H9 (cell line): ENCODE measurements at regions not wholly inside any gene's neighbourhood (a gene's known extent, or its start where the extent isn't known, plus 50 kb on each side); places are given as distances from the start of the nearest gene placed in this dataset.

Experiments used
- DNase-seq: peaks from one replicate; pipeline ENCODE4 v3.0.0-alpha.2; 2017
- H2AFZ ChIP-seq: one replicate; pipeline ENCODE4 v1.6.1; 2013; ENCODE audit warnings: mild to moderate bottlenecking, low read length, control low read depth, moderate library complexity
- H2AK5ac ChIP-seq: 2 replicates; pipeline ENCODE4 v1.6.1; 2013; ENCODE audit warnings: low read length, control low read depth, mixed read lengths; ENCODE audit not compliant: insufficient read length
- H2BK120ac ChIP-seq: one replicate; pipeline ENCODE4 v1.6.1; 2013; ENCODE audit warnings: low read depth, mild to moderate bottlenecking, low read length, control low read depth, inconsistent platforms; ENCODE audit not compliant: poor library complexity, severe bottlenecking
- H2BK12ac ChIP-seq: 2 replicates; pipeline ENCODE4 v1.6.1; 2013; ENCODE audit warnings: low read length, control low read depth, mixed read lengths, low read depth; ENCODE audit not compliant: insufficient read length
- H2BK15ac ChIP-seq: 2 replicates; pipeline ENCODE4 v1.6.1; 2013; ENCODE audit warnings: low read depth, low read length, control low read depth
- H2BK20ac ChIP-seq: one replicate; pipeline ENCODE4 v1.6.1; 2013; ENCODE audit warnings: low read depth, mild to moderate bottlenecking, low read length, control low read depth, inconsistent platforms; ENCODE audit not compliant: poor library complexity, severe bottlenecking
- H2BK5ac ChIP-seq: 2 replicates; pipeline ENCODE4 v1.6.1; 2013; ENCODE audit warnings: low read length, control low read depth, mixed read lengths; ENCODE audit not compliant: insufficient read length
- H3K14ac ChIP-seq: 2 replicates; pipeline ENCODE4 v1.6.1; 2013; ENCODE audit warnings: low read length, control low read depth; ENCODE audit not compliant: insufficient read depth
- H3K18ac ChIP-seq: 2 replicates; pipeline ENCODE4 v1.6.1; 2013; ENCODE audit warnings: low read depth, mild to moderate bottlenecking, mixed read lengths, low read length, control low read depth; ENCODE audit not compliant: insufficient read length
- H3K23ac ChIP-seq: 2 replicates; pipeline ENCODE4 v1.6.1; 2013; ENCODE audit warnings: low read length, control low read depth, mixed read lengths, low read depth; ENCODE audit not compliant: insufficient read length
- H3K23me2 ChIP-seq: 2 replicates; pipeline ENCODE4 v1.6.1; 2013; ENCODE audit warnings: low read depth, mild to moderate bottlenecking, mixed read lengths, low read length, control low read depth; ENCODE audit not compliant: insufficient read length, poor library complexity, severe bottlenecking
- H3K27ac ChIP-seq: 2 replicates; pipeline ENCODE4 v1.5.1; 2013; ENCODE audit warnings: low read length, control low read depth, mixed read lengths, low read depth; ENCODE audit not compliant: insufficient read length
- H3K27me3 ChIP-seq: 2 replicates; pipeline ENCODE4 v1.6.1; 2013; ENCODE audit warnings: low read length, control low read depth, inconsistent platforms; ENCODE audit not compliant: insufficient read depth
- H3K4ac ChIP-seq: 2 replicates; pipeline ENCODE4 v1.6.1; 2013; ENCODE audit warnings: low read depth, mild to moderate bottlenecking, control low read depth, inconsistent platforms, low read length, moderate library complexity
- H3K4me1 ChIP-seq: 2 replicates; pipeline ENCODE4 v1.6.1; 2013; ENCODE audit warnings: low read length, control low read depth, inconsistent platforms; ENCODE audit not compliant: insufficient read depth
- H3K4me2 ChIP-seq: 2 replicates; pipeline ENCODE4 v1.6.1; 2013; ENCODE audit warnings: low read length, control low read depth, mixed read lengths; ENCODE audit not compliant: insufficient read length, insufficient read depth
- H3K56ac ChIP-seq: 2 replicates; pipeline ENCODE4 v1.6.1; 2013; ENCODE audit warnings: low read depth, mild to moderate bottlenecking, mixed read lengths, low read length, control low read depth; ENCODE audit not compliant: insufficient read length
- H3K79me1 ChIP-seq: 2 replicates; pipeline ENCODE4 v1.6.1; 2013; ENCODE audit warnings: low read depth, mild to moderate bottlenecking, moderate library complexity, low read length, control low read depth, inconsistent platforms; ENCODE audit not compliant: insufficient read depth, poor library complexity, severe bottlenecking
- H3K79me2 ChIP-seq: 2 replicates; pipeline ENCODE4 v1.6.1; 2013; ENCODE audit warnings: low read length, control low read depth, inconsistent platforms; ENCODE audit not compliant: insufficient read depth
- H3K9ac ChIP-seq: 2 replicates; pipeline ENCODE4 v1.6.1; 2013; ENCODE audit warnings: low read length, control low read depth, mixed read lengths; ENCODE audit not compliant: insufficient read length; ENCODE audit errors: extremely low read depth
- H3K9me3 ChIP-seq: one replicate; pipeline ENCODE4 v1.6.1; 2013; ENCODE audit warnings: low read depth, low read length, inconsistent platforms; ENCODE audit not compliant: control insufficient read depth
- H3T11ph ChIP-seq: one replicate; pipeline ENCODE4 v1.6.1; 2013; ENCODE audit warnings: mild to moderate bottlenecking, low read length, control low read depth, inconsistent platforms
- H4K20me1 ChIP-seq: one replicate; pipeline ENCODE4 v1.6.1; 2013; ENCODE audit not compliant: control insufficient read depth, insufficient read length, insufficient read depth
- H4K5ac ChIP-seq: 2 replicates; pipeline ENCODE4 v1.6.1; 2013; ENCODE audit warnings: low read depth, mild to moderate bottlenecking, mixed read lengths, low read length, control low read depth; ENCODE audit not compliant: insufficient read length
- H4K8ac ChIP-seq: replicated peaks from 2 replicates; pipeline ENCODE4 v1.6.1; 2013; ENCODE audit warnings: low read length, control low read depth, mixed read lengths, low read depth; ENCODE audit not compliant: insufficient read length
- H4K91ac ChIP-seq: 2 replicates; pipeline ENCODE4 v1.6.1; 2013; ENCODE audit warnings: low read depth, mild to moderate bottlenecking, moderate library complexity, mixed read lengths, low read length, control low read depth; ENCODE audit not compliant: insufficient read length
- H3K27ac Mint-ChIP-seq, 3 experiments: 2 replicates in 2 of 3; 3 replicates in 1 of 3; pipeline ENCODE4 v1.8.0; 2020 to 2021; ENCODE audit warnings: mixed read lengths in 3 of 3, mild to moderate bottlenecking in 1 of 3, moderate library complexity in 1 of 3
- H3K27me3 Mint-ChIP-seq: 2 replicates; pipeline ENCODE4 v1.8.0; 2021; ENCODE audit warnings: low read depth, mild to moderate bottlenecking, moderate library complexity, mixed read lengths
- H3K36me3 Mint-ChIP-seq, 3 experiments: 2 replicates in 2 of 3; 3 replicates in 1 of 3; pipeline ENCODE4 v1.8.0; 2020 to 2021; ENCODE audit warnings: low read depth in 3 of 3, mixed read lengths in 3 of 3; ENCODE audit not compliant: insufficient read depth in 1 of 3
- H3K4me1 Mint-ChIP-seq, 2 experiments: 2 replicates each; pipeline ENCODE4 v1.8.0; 2020; ENCODE audit warnings: mixed read lengths in 2 of 2
- H3K4me3 Mint-ChIP-seq, 2 experiments: 2 replicates in 1 of 2; 3 replicates in 1 of 2; pipeline ENCODE4 v1.8.0; 2020 to 2021; ENCODE audit warnings: mild to moderate bottlenecking in 2 of 2, mixed read lengths in 2 of 2, moderate library complexity in 1 of 2
- H3K9me3 Mint-ChIP-seq, 2 experiments: 2 replicates in 1 of 2; 3 replicates in 1 of 2; pipeline ENCODE4 v1.8.0; 2020; ENCODE audit warnings: mild to moderate bottlenecking in 2 of 2, mixed read lengths in 2 of 2, moderate library complexity in 1 of 2
- CTCF ChIP-seq: fragments of 200-600 bp; sonication (generic); conservative IDR thresholded peaks from 3 replicates; pipeline ENCODE4 v1.8.0; 2021; ENCODE audit warnings: antibody characterized with exemption, mild to moderate bottlenecking
- WGBS: extraction: QIAGEN DNeasy Blood & Tissue Kit; methylation state at CpG from one replicate; pipeline ENCODE4 v1.1.7; 2013; ENCODE audit warnings: missing lambda C conversion rate, low lambda C conversion rate, mixed read lengths; ENCODE audit not compliant: insufficient read length; ENCODE audit errors: extremely low coverage; 5-methylcytosine and 5-hydroxymethylcytosine counted together

GRCh38 chr1:19563324-19564097 lies 78.2 kb upstream of the CAPZB start:
- Mint-ChIP-seq H3K4me1 (no peaks in the 10 kb centered on the region), H3K36me3 (no peaks in the 10 kb centered on the region), H3K27me3 (peaks cover 2% of the 10 kb centered on the region; the same call in 1 of the 2 replicates), H3K4me3 (no peak overlapping the region), H3K27ac (peak overlapping the region in 1 of 3 experiments; percentile 52; a peak in 1 of 7 replicates), H3K9me3 (no peaks in the 10 kb centered on the region)
- Histone ChIP-seq H3K56ac (no peak overlapping the region), H3K23me2 (no peaks in the 10 kb centered on the region), H3K18ac (no peak overlapping the region), H3K79me2 (no peaks in the 10 kb centered on the region), H2BK5ac (no peak overlapping the region), H4K5ac (no peak overlapping the region), H2BK20ac (no peak overlapping the region), H3K9me3 (no peaks in the 10 kb centered on the region), H3T11ph (no peak overlapping the region), H2AK5ac (no peak overlapping the region), H4K91ac (no peak overlapping the region), H4K8ac (no peak overlapping the region), H3K4me1 (no peaks in the 10 kb centered on the region), H4K20me1 (no peaks in the 10 kb centered on the region), H2BK12ac (no peak overlapping the region), H3K4me2 (no peak overlapping the region), H3K23ac (no peak overlapping the region), H2AFZ (no peak overlapping the region), H3K27me3 (no peaks in the 10 kb centered on the region), H3K14ac (no peak overlapping the region), H3K27ac (no peak overlapping the region), H2BK120ac (no peak overlapping the region), H2BK15ac (no peak overlapping the region), H3K79me1 (no peaks in the 10 kb centered on the region), H3K9ac (no peak overlapping the region), H3K4ac (no peak overlapping the region)
- no peak for TF ChIP-seq CTCF
- DNase-seq: no peak
- WGBS: no CpG with 5 or more reads among the region's 15 CpGs
